NCI-H2107 treated with DMSO at 0.1 percent for 48 hours (cell line): ENCODE measurements at regions not wholly inside any gene's neighbourhood (a gene's known extent, or its start where the extent isn't known, plus 50 kb on each side); places are given as distances from the start of the nearest gene placed in this dataset.

Source experiments
- DNase-seq: peaks from one replicate; lab custom pipeline; 2025; ENCODE audit not compliant: unreplicated experiment; lab: John Stamatoyannopoulos, UW

GRCh38 chr4:10336471-10336870 is 120.8 kb downstream of the ZNF518B start:
- no peak for DNase-seq

- no peak for DNase-seq
Measured at GRCh38 chr4:10335050-10335449, 122.2 kb downstream of the ZNF518B start.

- DNase-seq = no peak
Measured at GRCh38 chr4:10334506-10335028, 122.7 kb downstream of the ZNF518B start.

GRCh38 chr4:10333942-10334341 is 123.3 kb downstream of the ZNF518B start:
- DNase-seq = no peak

GRCh38 chr4:10326075-10326474 is 131.2 kb downstream of the ZNF518B start:
- no peak for DNase-seq

- no peak for DNase-seq
Measured at GRCh38 chr4:10321931-10322330, 135.3 kb downstream of the ZNF518B start.

- no peak for DNase-seq
Measured at GRCh38 chr4:10320130-10320529, 137.1 kb downstream of the ZNF518B start.

GRCh38 chr4:10317345-10317744 is 139.9 kb downstream of the ZNF518B start:
- DNase-seq = no peak

- no peak for DNase-seq
Measured at GRCh38 chr4:10316851-10317250, 140.4 kb downstream of the ZNF518B start.

- DNase-seq = no peak
Measured at GRCh38 chr4:10315638-10316037, 141.6 kb downstream of the ZNF518B start.

- no peak for DNase-seq
Measured at GRCh38 chr4:10312568-10312967, 144.7 kb downstream of the ZNF518B start.

- DNase-seq = no peak
Measured at GRCh38 chr4:10311939-10312338, 145.3 kb downstream of the ZNF518B start.

- DNase-seq = no peak
Measured at GRCh38 chr4:10305816-10306215, 151.4 kb downstream of the ZNF518B start.

GRCh38 chr4:10303291-10303690 is 153.9 kb downstream of the ZNF518B start:
- DNase-seq = no peak

- no peak for DNase-seq
Measured at GRCh38 chr4:10302096-10302495, 155.1 kb downstream of the ZNF518B start.

GRCh38 chr4:10299601-10300000 is 157.6 kb downstream of the ZNF518B start:
- DNase-seq = no peak

- no peak for DNase-seq
Measured at GRCh38 chr4:10298681-10299080, 158.5 kb downstream of the ZNF518B start.

GRCh38 chr4:10296730-10297129 is 160.5 kb downstream of the ZNF518B start:
- DNase-seq = no peak

GRCh38 chr4:10295301-10295700 is 161.9 kb downstream of the ZNF518B start:
- no peak for DNase-seq

GRCh38 chr4:10289538-10289906 is 167.7 kb downstream of the ZNF518B start:
- no peak for DNase-seq

- no peak for DNase-seq
Measured at GRCh38 chr4:10288830-10289537, 168.2 kb downstream of the ZNF518B start.

GRCh38 chr4:10285028-10285427 is 168.4 kb upstream of the WDR1 start:
- DNase-seq = no peak

GRCh38 chr4:10283761-10284160 is 167.2 kb upstream of the WDR1 start:
- DNase-seq = peak; percentile 33
